Lung (tissue), 11 donors: ENCODE measurements at regions not wholly inside any gene's neighbourhood (a gene's known extent, or its start where the extent isn't known, plus 50 kb on each side); places are given as distances from the start of the nearest gene placed in this dataset.
A peak's percentile ranks its signal among the peaks of the same experiment; 100 is the strongest.

Source experiments
- ATAC-seq: fragments of 200-7000 bp; cut with Tn5 transposase; one replicate; pipeline ENCODE4 v1.9.1; 2020; ENCODE audit warnings: moderate number of reproducible peaks; ENCODE audit not compliant: insufficient read depth, low FRiP score
- DNase-seq, 3 donors: peaks; one replicate each; pipeline ENCODE4 v3.0.0-alpha.2; 2013 to 2017
- H3K27ac ChIP-seq, 2 donors: one replicate each; pipeline ENCODE4 v1.5.1; 2013; ENCODE audit warnings: mild to moderate bottlenecking in 2 of 2, moderate library complexity in 2 of 2, control low read depth in 1 of 2, inconsistent platforms in 1 of 2, low read depth in 1 of 2, low read length in 1 of 2
- H3K27me3 ChIP-seq, 3 donors: one replicate each; pipeline ENCODE4 v1.5.1; 2013; ENCODE audit warnings: low read length in 2 of 3; ENCODE audit not compliant: control insufficient read depth in 3 of 3, insufficient read depth in 3 of 3
- H3K36me3 ChIP-seq, 4 donors: one replicate each; pipeline ENCODE4 v1.5.1; 2013; ENCODE audit warnings: low read length in 4 of 4, mild to moderate bottlenecking in 1 of 4, moderate library complexity in 1 of 4; ENCODE audit not compliant: control insufficient read depth in 4 of 4, insufficient read depth in 4 of 4
- H3K4me1 ChIP-seq, 5 donors: one replicate each; pipeline ENCODE4 v1.5.1; 2013; ENCODE audit warnings: low read length in 5 of 5, mild to moderate bottlenecking in 2 of 5, moderate library complexity in 1 of 5; ENCODE audit not compliant: control insufficient read depth in 5 of 5, insufficient read depth in 5 of 5
- H3K4me3 ChIP-seq: one replicate; pipeline ENCODE4 v1.5.1; 2013; ENCODE audit warnings: mild to moderate bottlenecking, control low read depth, moderate library complexity
- H3K9ac ChIP-seq, 2 donors: one replicate each; pipeline ENCODE4 v1.5.1; 2013; ENCODE audit warnings: low read length in 2 of 2, control low read depth in 1 of 2; ENCODE audit not compliant: insufficient read depth in 1 of 2
- H3K9me3 ChIP-seq, 4 donors: one replicate each; pipeline ENCODE4 v1.5.1; 2013; ENCODE audit warnings: low read length in 3 of 4, mild to moderate bottlenecking in 1 of 4, moderate library complexity in 1 of 4; ENCODE audit not compliant: control insufficient read depth in 4 of 4, insufficient read depth in 3 of 4
- CTCF ChIP-seq: IDR thresholded peaks from 2 replicates; pipeline ENCODE4 v1.5.1; 2012; ENCODE audit warnings: mild to moderate bottlenecking; ENCODE audit errors: control extremely low read depth, extremely low read depth
- WGBS, 2 donors: extraction: QIAGEN DNeasy Blood & Tissue Kit; methylation state at CpG; one replicate each; pipeline ENCODE4 v1.1.7; 2013; 5-methylcytosine and 5-hydroxymethylcytosine counted together
- donor health status: control.
- donor health status: control.
- donor health status: Bipolar disorder and iron deficiency.
- donor health status: healthy.
- donor health status: DM: yes; HTN: yes; CAD: no.

GRCh38 chr11:119533462-119533861 lies 110.5 kb upstream of the THY1 start:
- TF ChIP-seq CTCF, result no peak
- H3K9ac ChIP-seq, result no peak overlapping the region
- H3K27me3 ChIP-seq, result peaks cover 0 to 3% (median 2%) of the 10 kb centered on the region in 3 donors
- H3K4me1 ChIP-seq, result no peaks in the 10 kb centered on the region
- ATAC-seq (no peak), DNase-seq (no peak)
- no peaks in the 10 kb centered on the region for H3K9me3 ChIP-seq
- H3K36me3 ChIP-seq, result no peaks in the 10 kb centered on the region
- H3K27ac ChIP-seq, result no peak overlapping the region
- H3K4me3 ChIP-seq, result no peak overlapping the region
- whole genome bisulfite sequencing, 2 donors, result 63 to 73% methylated on average over 10 of the region's 10 CpGs

- Histone ChIP-seq H3K36me3 (no peaks in the 10 kb centered on the region), H3K9me3 (no peaks in the 10 kb centered on the region), H3K4me3 (no peak overlapping the region), H3K9ac (no peak overlapping the region), H3K27ac (no peak overlapping the region), H3K4me1 (no peaks in the 10 kb centered on the region), H3K27me3 (peaks cover 0 to 3% (median 2%) of the 10 kb centered on the region in 3 donors)
- no peak for TF ChIP-seq CTCF
- WGBS, 2 donors, result 71 to 87% methylated on average over 2 of the region's 2 CpGs
- ATAC-seq (no peak), DNase-seq (no peak)
These were observed 109.6 kb upstream of the THY1 start for GRCh38 chr11:119532551-119532950.

- 76 to 84% methylated on average over 8 of the region's 8 CpGs for WGBS, 2 donors
- Histone ChIP-seq H3K9me3 (no peaks in the 10 kb centered on the region), H3K4me3 (no peak overlapping the region), H3K4me1 (no peaks in the 10 kb centered on the region), H3K27ac (no peak overlapping the region), H3K36me3 (no peaks in the 10 kb centered on the region), H3K27me3 (peaks cover 0 to 6% (median 2%) of the 10 kb centered on the region in 3 donors), H3K9ac (no peak overlapping the region)
- TF ChIP-seq CTCF, result no peak
- peak in 1 of 3 donors; percentile 1 for DNase-seq
- no peak for ATAC-seq
These were observed 108.7 kb upstream of the THY1 start for GRCh38 chr11:119531623-119532022.

- no peak for DNase-seq
- Histone ChIP-seq H3K4me3 (no peak overlapping the region), H3K4me1 (no peaks in the 10 kb centered on the region), H3K27me3 (peaks cover 0 to 6% (median 2%) of the 10 kb centered on the region in 3 donors), H3K9ac (no peak overlapping the region), H3K27ac (no peak overlapping the region), H3K9me3 (no peaks in the 10 kb centered on the region), H3K36me3 (no peaks in the 10 kb centered on the region)
- WGBS, 2 donors, result 61 to 75% methylated on average over 3 of the region's 3 CpGs
- ATAC-seq, result no peak
- TF ChIP-seq CTCF, result no peak
These were observed 108.1 kb upstream of the THY1 start for GRCh38 chr11:119531056-119531455.
